GM21619 (cell line): ENCODE measurements at regions not wholly inside any gene's neighbourhood (a gene's known extent, or its start where the extent isn't known, plus 50 kb on each side); places are given as distances from the start of the nearest gene placed in this dataset.

ENCODE experiments used
- ATAC-seq: cut with Tn5 transposase; IDR thresholded peaks from one replicate; pipeline ENCODE4 v1.9.1; 2021; ENCODE audit not compliant: unreplicated experiment

DNA sequence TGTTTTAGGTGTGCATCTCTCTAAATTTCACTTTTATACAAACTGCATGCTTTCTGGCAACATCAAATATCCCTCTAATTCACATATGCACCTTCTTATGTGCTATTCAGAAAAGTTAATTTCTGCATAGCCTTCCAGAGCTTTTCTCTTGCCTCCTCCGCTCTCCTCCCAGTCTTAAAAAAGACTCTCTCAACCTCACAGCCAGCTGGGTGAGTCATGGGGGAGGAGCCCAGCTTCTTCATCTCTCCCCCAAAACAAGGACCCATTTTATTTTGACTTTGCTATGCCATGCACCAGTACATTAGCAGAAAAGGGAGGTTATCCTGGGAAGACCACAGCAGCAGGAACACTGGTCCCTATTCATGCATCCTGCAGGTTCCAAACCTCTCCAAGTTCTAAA, 234.4 kb downstream of the KCNA4 start:
- ATAC-seq, result no peak

GRCh38 chr11:29781268-29781667, 235.6 kb downstream of the KCNA4 start:
- no peak for ATAC-seq

- no peak for ATAC-seq
These were observed 236.1 kb downstream of the KCNA4 start for GRCh38 chr11:29780756-29781155.

- no peak for ATAC-seq
These were observed 243.1 kb downstream of the KCNA4 start for GRCh38 chr11:29773656-29774264.

DNA sequence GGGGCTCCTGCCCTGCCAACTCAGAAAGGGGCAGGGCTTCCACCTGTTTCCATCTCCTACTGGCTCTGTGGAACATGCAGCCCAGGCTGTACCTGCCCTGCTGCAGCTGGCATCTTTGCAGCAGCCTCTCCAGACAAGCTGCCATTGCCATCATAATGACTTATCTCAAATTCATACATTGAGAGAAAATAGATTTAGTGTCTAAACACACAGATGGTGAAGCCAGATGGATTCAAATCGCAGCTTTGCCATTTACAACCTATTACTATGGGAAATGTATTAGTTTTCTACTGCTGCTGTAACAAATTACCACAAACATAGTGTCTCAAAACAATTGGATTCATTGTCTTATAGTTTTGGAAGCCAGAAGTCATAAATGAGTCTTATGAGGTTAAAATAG, 260.0 kb downstream of the KCNA4 start:
- ATAC-seq, result no peak

DNA sequence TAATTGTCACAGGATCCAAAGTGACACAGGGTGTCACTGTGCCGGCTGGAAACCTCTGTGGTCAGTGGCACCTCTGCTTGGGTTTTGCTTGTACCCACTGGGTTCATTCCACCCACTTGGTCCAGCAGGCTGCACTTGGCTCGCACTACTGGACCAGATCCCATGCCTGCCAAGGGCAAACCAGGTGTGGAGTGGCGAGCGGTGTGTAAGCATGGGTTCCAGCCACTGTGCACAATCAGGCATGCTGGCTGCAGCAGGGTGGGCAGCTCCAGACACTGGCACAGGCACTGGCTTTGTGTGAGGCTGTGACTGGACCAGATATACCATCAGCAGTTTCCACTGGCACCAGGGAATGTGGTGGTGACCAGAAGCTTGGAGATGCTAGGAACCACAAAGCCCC, 261.4 kb downstream of the KCNA4 start:
- no peak for ATAC-seq

DNA sequence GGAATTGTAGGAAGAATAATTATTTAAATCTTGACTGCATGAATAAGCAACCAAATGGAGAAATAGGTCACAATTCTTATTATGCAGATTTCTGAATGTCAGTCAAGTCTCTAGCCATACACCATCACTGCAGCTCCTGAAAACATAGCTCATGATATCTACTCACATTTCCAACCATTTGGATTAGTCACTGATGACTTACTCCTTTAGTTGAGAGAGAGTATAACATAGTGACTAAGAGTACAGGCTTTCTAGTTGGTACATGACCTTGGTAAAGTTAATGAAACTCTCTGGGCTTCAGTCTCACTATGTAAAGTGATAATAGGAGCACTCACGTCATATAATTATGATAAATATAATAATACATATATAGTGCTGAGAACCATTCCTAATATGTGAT, 265.2 kb downstream of the KCNA4 start:
- ATAC-seq, result no peak

DNA sequence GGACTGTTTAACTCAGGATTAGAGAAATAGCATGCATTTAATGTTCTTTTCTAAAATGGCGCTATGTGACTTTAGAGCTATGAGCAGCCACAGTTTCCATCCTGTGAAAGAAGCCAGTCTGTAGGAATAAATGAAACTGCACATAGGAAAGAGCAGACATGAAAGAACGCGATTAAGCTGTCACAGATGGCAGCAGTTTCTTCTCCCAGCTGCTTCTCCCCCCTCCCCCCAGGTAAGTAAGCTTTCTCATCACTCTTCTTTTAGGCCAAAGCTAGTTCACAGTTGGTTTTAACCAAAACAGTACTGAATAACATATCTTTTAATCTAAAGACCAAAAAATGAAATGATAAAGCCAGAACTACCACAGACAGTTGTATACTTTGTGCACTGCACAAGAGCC, 266.4 kb downstream of the KCNA4 start:
- no peak for ATAC-seq

GRCh38 chr11:29734287-29734686, 282.5 kb downstream of the KCNA4 start:
- no peak for ATAC-seq

- ATAC-seq, result no peak
These were observed 303.0 kb downstream of the KCNA4 start for GRCh38 chr11:29713831-29714320.

- no peak for ATAC-seq
These were observed 304.2 kb downstream of the KCNA4 start for GRCh38 chr11:29712616-29713015.

GRCh38 chr11:29707924-29708323, 308.9 kb downstream of the KCNA4 start:
- no peak for ATAC-seq

DNA sequence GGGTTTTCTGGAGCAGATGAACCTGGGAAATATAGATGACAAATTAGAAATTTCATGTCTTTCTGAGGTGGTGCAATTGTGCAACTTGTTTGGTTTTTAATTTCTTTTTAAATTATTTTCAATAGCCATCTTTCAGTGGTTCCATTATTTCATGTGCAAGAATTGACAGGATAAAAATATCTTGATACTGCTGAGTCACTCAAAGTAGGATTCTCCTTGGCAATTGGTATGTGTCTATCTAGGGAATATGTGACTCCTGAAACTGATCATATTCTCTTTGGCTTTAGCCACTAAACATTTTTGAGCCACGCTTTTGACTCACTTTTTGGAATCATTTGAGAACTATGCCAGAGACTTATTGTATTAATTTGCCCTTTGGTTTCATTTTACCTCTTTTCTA, 331.5 kb downstream of the KCNA4 start:
- ATAC-seq, result no peak

GRCh38 chr11:29682856-29683255, 334.0 kb downstream of the KCNA4 start:
- no peak for ATAC-seq

- ATAC-seq, result no peak
These were observed 336.8 kb downstream of the KCNA4 start for GRCh38 chr11:29679996-29680395.

DNA sequence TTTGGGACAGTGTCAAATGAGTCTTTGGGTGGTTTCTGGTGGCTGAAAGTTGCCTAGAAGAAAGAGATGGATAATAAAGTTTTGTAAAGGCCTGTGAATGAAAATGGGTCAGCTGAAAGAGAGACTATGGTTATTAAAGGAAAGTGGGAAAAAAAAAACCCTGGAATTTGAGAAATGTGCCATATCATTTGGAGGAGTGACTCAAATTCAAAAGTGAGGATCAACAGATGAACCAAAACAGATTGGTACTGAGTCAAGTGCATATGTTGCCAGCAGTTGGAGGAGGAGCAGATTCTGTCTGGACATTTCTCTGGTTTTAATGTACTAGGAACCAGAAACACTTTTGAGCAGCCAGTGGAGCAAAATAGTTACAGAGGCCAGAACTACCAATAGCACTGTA, 339.8 kb downstream of the KCNA4 start:
- ATAC-seq, result no peak

DNA sequence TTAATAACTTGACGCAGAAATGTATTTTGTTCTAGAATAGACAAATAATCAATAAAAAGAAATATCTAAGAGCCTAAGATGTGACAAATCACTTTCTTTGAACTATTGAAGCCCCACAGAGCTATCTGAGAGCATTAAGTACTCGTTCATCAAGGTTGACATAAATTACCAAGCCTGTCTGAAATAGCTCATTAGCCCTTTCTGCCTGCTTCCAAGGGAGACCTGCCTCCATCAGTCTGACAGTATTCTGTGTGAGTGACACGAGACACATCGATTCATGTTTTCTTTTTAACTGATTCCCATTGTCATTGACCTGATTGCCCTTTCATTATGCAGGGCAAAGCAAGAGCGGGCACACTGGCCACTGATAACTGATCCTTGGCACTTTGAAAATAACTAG, 347.5 kb downstream of the KCNA4 start:
- ATAC-seq, result no peak

- no peak for ATAC-seq
These were observed 359.1 kb downstream of the KCNA4 start for GRCh38 chr11:29657709-29658108.

GRCh38 chr11:29656597-29656996, 360.2 kb downstream of the KCNA4 start:
- no peak for ATAC-seq

GRCh38 chr11:29645373-29645772, 371.5 kb downstream of the KCNA4 start:
- no peak for ATAC-seq

DNA sequence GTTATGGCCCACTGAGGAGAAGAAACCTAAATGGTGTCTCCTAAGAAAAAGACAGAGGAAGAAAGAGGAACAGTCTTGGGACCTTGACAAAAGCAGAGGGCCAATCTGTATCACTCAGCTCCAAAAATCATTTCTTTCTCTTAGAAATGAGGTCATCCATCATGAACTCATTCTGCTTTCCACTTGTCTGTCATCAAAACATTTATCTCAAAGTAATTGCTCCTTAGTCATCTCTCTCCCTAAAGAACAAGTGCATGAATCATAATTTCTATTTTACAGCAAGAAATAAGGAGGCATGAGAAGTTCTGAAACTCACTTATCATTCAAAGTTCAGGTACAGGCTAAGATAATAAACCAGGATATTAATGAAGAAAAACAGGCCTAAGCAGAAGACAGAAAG, 375.6 kb downstream of the KCNA4 start:
- ATAC-seq, result no peak

DNA sequence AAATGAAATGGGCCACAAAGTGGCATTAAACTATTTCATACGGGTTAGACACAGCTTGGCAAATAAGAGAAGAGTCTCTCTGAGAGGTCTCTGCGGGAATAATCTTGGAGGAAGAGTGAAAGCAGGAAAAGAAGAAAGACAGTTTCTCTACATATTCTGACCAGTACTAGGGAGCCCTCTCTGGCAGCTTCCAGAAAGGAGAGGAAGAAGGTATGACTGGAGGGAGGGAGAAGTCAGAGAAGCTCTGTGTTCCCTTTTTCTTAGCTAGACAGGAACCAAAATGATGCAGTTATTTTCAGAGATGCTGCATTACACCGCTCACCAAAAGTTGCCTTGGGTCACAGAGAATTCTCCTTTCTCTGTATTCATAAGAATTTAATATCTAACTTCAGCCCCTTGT, 382.1 kb downstream of the KCNA4 start:
- no peak for ATAC-seq

DNA sequence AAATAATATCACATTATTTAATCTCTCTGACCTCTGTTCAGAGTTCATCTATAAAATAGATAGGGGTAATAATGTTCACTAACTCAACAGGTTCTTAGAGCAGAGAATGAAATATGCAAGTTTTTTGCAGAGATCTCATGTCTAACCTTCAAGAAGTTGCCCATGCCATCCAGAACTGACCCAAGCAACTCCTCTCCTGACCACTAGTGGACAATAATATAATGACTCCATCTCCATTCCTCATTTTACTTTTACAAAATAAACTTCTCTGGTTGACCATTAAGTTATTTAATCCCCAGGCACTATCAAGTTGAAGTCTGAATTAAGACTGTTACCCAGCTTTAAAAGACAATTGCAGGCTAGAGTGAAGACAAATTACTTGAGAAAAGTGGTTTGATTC, 382.6 kb downstream of the KCNA4 start:
- no peak for ATAC-seq
